Superior temporal gyrus (tissue), 1 donor: ENCODE measurements at regions not wholly inside any gene's neighbourhood (a gene's known extent, or its start where the extent isn't known, plus 50 kb on each side); places are given as distances from the start of the nearest gene placed in this dataset.

ENCODE experiments used
- DNase-seq: peaks from one replicate; pipeline ENCODE4 v3.0.0-alpha.2; 2016; ENCODE audit errors: extremely low spot score

DNA sequence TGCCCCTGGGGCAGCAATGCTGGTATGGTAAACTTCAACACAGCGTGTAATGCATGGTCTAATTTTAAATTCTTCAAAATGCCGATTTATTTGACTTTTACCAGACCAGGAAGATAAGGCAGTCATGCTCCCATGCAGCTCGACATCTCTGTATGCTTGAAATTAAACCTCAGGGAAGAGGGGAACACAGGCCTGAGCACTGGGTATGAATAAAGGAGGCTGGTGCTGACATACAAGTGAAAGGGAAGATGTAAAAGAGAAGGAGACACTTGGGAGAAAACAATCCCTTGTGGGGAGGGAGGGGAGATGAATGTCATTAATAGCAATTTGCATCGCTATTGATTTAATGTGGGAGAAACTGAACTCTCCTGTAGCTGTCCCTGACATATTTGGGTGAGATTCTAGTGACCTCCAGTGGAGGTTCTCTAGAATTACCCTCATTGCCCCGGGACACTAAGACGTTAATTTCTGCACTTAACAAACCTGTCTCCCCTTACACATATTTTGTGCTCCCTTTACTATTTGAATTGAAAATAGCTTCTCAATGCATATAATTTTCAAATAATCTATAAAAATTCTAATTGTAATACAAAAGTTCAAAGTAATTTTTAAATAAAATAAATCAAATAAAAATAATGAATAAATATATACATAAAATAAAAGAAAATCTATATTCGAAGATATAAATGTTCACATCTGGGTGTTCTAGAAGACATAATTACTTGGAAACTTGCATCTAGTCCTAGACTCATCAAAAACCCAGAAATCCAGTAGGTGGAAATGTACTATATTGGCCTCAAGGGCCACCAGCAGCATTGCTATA, 283.1 kb downstream of the LMX1A start:
- DNase-seq: peak; percentile 94

DNA sequence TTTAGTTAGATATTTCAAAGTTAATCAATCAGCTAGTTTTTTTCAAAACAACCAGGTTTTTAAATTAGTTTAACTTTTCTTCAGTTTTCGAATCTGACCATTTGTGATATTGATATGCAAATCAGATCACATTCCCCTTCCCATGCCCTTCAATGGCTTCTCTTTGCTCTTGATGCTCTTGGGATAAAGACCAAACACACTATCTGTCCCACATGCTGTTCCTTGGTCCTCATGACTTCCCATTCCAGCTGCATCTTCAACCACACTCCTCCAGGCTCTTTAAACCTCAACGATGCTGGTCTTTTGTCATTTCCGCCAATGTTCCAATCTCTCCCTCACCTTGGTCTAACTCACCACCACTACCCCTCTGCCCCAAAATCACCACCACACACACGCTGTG, 285.8 kb downstream of the LMX1A start:
- no peak for DNase-seq

DNA sequence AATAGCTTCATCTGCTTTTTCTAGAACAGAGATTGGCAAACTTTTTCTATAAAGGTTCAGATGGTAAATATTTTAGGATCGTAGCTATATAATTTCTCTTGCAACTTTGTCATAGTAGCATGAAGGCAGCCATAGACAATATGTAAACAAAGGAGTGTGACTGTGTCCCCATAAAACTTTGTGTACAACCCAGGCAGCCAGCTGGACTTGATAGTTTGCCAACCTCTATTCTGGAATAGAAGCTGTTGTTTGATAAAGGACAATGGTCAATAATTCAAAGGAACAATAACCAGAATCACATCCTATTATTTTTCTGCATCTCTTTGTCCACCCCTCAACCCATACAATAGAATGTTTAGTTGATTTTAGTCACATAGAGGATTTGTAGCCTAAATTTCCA, 286.7 kb downstream of the LMX1A start:
- DNase-seq: peak; percentile 97

DNA sequence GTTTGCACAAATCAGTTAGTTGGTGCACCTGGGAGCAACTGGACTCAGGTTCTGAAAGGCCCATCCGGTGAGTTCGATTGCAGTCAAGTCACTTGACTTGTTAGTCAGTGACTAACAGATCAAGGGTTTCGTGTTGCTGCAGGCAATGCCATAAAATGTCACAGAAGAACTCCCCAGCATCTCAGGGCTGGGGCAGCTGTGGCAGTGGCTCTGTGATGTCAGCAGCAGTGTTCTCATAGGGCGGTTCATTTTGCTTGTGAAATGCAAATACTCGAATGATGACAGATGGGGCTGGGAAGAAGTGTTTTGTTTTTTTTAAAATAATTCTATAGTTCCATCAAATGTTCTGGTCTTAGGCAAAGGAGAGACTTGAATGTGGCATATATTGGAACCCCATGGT, 287.8 kb downstream of the LMX1A start:
- peak; percentile 87 for DNase-seq

DNA sequence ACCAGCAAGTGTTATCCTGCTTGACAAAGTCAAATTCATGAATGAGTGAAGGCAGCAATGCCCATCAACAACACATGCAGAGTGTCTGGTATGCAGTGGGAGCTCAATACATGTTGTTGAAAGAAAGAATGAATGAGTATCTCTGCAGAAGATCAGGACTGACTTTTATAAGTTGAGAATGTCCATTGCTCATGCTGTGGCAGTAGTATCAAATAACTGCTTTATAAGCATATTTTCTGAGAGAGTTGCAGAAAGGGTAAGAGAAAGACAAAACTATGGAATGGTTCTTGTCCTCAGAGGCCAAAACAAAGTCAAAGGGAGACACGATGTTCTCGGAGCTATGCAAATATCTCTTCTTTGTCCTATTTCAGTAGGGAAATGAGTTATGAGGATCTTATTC, 288.7 kb downstream of the LMX1A start:
- DNase-seq: peak; percentile 60

DNA sequence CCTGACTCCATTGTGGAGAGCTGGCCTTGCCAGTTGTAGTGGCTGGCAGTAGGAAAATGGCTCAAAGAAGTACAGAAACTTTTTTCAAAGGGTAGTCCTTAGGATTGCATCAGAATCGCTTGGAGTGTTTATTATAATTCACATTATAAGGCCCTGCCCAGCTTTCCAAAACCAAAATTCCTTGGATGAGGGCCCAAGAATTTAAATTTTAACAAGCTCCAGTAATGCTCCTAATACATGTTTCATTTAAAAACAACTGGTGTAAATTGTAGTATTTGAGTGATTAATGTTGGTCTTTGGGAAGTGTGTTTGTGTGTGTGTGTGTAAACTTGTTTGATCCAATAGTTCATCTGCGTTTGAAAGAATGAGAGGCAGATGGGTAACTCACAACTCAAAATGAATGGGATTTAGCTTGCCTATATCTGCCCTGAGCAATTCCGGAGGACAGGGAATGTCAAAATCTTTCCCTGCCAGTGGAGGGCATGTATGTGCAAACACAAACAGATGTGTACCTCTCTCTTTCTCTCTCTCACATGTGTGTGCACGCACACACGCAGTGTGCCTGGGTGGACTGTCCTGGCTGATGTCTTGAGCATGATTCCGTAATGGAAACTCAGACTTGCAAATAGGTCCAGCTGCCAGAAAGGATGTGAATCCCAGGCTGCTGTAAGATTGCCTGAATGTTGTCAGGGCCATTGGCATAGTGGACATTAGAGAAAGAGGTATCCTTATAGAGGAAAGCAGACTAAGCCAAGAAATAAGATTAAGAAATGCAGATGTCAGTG, 293.1 kb downstream of the LMX1A start:
- no peak for DNase-seq

DNA sequence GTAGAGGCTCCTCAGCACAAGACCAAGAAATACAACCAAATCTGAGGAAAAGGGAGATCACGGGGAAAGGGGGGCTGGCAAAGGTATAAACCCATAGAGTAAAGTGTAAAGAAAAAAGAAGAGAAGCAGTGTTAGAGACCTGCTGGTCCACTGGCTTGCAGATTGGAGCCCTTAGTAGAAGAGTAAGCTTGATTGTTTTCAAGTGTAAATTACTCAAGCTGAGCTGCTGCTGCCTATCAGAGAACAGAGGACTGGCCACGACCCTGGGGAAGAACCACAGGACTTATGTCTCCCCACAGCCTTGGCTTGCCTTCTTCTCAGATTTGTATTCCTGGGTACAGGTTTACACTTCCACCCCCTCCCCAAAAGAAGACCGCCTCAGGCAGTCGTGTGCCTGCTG, 294.2 kb downstream of the LMX1A start:
- no peak for DNase-seq

DNA sequence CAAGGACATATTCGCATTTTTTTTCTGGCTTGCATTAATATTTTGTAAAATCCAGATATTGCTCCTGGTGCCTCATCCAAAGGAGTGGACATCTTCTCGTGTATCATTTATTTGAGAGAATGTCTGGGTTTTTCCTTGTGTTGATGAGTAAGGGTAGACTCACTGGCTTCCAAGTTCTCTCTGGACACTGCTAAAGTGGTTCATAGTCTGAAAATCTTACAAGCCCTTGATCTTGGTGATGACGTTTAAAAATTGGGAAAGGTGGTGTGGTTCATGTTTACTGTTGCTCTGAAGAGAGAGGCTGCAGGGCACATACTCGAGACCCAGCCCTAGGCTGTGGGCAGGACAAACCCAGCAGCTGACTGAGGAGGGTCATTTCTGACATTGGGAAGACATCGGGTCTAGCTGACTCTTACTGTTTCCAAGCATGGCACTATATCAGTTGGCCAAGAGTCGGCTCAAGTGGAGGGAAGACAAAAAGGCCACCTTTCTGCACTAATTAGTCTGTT, 296.2 kb downstream of the LMX1A start:
- no peak for DNase-seq

DNA sequence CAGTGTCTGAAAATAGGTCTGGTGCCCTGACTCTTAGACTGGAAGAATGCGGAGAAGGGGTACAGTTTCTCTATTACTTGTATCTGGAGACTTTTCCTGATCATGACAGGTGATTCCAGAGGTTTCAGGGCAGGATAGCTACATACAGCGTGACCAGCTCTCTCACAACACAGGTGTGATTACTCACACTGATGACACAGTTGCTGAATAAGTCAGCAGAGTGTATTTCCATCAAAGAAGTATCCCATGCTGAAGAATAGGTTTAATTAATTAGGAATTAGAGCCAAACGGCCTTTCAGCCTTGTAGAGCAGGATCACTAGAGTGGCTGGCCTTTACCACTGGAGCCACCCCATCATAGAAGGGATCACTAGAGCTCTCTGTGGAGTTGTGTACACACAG, 298.6 kb downstream of the LMX1A start:
- no peak for DNase-seq

DNA sequence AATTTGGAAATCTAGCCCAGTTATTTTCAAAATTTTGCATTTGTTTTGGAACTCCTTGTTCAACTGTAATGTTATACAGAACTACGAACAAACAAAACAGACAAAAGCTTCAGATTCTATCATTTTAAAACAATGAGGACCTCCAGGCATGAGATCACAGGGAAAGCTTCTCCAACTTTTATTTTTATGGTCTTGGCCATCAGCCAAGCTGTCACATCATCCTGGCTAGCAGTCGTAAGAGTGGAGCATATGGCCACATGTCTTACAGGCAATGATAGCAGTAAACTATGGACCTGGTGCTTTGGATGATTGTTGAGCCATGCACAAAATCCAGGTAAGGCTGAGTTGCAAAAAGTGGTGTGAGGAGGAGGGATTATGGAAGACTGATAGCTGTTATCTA, 299.6 kb downstream of the LMX1A start:
- no peak for DNase-seq

DNA sequence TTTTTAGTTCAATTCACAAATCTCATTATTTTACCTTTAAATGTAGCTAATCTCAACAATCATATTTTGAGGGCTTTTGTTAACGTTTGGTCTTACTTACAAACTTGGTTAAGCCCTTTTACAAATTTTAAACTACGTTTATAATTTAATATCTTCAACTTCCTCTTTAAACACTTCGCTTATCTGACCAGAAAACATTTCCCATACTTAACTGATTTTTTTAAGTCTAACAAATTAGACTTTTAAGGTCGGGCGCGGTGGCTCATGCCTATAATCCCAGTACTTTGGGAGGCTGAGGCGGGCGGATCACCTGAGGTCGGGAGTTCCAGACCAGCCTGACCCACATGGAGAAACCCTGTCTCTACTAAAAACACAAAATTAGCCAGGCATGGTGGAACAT, 300.9 kb downstream of the LMX1A start:
- no peak for DNase-seq

DNA sequence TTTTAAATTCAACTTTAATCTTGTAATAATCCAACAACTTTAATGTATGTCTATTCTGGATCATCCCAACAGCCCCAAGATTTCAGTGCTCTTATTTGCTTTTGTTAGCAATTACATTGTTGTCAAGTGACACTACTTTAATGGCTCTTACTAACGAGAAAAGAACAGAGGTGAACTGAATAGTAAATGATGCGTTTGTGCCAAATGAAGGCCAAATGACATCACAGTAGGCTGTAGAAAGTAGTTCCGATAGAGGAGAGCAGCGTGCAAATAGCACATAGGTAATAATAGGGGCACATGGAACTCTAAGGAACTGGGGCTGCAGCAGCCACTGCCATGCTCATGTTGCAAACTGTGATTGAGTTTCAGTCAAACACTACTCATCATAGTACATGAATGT, 301.9 kb downstream of the LMX1A start:
- DNase-seq: no peak

DNA sequence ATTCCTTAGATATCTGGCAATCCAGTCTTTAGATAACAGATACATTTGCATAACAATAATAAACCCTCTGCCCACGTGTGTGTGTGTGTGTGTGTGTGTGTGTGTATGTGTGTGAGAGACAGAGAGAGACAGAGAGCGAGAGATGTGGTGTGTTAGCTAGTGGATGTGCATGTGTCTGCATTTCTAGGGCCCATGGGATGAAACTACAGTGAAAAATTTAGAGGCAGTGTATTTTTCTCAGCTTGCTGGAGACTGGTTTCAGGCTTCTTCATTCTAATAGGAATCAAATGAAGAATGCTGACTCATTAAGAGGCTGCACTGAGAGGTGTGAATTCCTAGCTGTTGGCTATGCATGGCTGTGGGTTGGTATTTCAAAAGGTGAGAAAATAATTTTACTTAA, 303.2 kb downstream of the LMX1A start:
- DNase-seq: peak; percentile 54

DNA sequence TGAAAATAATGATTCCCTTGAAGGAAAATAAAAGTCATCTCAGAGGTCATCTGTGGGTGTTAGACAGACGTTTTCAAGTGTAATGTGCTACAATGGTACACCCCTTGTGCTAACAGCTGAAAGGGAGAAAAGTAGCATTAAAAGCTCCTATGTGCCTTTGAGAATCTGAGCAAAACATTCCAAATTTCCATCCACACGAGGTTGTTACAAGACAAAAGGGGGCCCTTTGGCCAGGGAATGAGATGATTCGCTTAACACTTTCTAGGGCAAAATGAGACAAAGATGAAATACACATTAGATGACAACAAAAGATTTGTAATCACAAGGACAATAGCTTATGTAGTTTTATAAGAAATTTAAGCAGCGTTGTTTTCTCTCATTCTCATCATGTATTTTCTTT, 303.6 kb downstream of the LMX1A start:
- no peak for DNase-seq

DNA sequence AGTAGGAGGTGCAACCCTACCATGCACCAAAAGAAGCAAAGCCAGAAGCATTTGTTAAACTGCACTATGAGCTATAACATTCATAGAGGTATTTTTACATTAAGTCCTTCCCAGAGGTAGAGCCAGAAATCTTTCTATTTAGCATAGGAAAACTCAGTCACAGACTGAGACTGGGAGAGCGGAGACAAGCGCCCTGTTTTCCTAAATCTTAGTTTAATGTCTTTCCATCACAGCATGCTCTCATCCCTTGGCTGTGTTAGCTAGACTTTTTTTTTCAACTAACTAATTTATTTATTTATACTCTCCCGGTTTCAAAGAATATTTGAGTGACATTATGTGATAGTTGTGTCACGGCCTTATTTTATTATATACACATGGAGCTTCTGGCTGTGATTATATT, 304.1 kb downstream of the LMX1A start:
- no peak for DNase-seq

DNA sequence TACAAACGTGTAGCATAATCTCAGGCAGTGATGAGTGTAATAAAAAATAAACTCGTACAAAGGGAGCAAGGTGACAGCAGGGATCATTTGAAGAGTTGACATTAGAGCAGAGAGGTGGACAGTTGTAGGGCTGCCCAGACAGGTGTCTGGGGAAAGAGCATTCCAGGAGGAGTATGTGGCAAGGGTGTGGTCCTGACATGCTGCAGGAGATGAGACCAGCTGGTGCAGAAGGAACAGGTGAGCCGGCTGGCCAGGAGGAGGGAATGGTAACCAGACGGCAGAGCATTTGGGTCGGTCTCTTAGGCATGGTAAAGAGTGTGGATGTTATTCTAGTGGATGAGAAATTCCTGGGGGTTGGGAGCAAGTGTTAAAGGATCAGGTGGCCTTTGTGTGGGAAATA, 306.3 kb downstream of the LMX1A start:
- DNase-seq: no peak

DNA sequence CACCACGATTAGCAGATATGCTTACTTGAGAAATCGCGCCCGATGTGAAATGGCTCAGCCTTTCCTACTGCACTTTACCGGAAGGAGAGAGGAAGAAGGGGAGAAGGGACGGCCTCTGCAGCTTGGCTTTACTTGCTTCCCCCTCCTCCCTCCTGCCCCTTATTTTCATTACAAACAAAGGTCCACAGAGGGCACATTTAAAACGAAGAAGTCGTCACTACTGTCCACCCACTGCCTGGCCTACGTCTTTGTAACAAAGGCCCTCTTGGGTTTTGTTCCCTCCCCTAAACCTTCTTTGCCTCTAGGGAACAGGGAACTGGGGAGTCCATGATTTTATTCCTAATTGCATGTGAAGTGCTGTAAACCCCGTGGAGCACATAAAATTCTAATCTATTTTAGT, 308.5 kb downstream of the LMX1A start:
- DNase-seq: no peak

DNA sequence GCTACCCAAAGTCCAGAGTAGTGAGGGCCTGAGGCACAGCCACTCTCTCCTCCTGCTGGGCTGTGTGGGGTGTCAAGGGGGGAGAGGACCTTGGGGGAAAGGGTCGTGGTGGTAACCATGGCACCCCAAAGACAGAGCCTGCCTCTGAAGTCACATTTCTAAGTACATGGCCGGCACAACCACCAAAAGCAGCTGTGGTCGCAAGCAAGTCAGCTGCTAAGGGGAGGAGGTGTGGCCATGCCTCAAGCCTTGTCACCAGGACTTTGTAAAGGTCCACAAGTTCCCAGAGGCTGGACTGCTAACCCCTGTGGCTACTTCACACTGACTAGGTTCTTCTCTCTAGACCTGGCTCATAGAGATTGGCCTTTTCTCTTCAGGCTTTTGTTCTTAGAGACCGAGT, 310.6 kb downstream of the LMX1A start:
- no peak for DNase-seq

DNA sequence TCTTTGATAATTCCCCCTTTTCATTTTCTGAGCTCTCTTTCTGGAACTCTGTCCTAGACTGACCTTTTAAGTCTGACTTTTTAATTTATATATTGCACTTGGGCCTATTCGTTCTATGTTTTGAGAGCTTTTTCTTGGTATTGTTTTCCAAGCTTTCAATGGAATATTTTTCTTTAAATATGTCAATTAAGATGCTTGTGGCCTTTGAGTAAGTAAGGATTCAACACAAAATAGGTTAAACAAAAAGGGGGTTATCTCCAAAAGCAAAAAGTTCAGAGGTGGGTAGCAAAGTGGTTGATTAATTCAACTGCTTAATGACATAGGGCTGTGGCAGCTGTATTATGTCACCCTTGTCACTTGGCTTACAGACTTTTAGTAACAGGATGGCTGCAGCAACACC, 315.9 kb downstream of the LMX1A start:
- no peak for DNase-seq

DNA sequence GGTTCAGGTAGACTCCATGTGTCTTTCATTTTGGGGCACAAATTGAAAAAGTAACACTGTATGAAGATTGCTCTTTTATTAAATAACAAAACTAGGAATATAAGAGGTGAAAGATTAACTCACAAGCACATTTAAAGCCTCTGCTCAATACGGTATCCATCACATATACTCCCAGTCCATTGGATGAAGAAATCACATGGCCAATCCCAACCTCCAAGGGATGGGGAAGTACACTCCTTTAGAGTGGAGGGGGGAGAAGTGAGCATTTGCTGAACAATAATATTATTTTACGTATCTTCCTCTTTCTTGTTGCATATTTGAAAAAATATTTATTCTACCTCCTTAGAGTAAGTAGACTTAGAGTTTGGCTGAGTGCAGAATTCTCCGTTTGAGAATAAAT, 316.5 kb downstream of the LMX1A start:
- no peak for DNase-seq

DNA sequence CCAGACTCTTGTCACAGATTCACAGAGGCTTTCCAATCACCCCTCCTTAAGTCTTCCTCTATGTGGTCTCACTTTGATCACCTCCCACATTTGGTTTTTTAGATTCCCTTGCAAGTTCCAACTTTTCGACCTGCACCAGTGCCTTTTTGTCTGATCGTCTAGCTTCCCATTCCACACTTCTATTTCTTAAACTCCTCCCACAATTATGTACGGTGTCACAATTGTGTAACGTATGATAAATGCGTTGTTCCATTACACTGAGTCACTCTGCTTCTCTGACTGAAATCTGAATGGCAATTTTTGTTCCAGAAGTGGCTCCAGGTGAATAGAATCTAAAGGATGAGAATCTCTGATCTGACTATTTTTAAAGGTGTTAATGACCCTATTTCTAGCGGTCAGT, 320.1 kb downstream of the LMX1A start:
- no peak for DNase-seq

DNA sequence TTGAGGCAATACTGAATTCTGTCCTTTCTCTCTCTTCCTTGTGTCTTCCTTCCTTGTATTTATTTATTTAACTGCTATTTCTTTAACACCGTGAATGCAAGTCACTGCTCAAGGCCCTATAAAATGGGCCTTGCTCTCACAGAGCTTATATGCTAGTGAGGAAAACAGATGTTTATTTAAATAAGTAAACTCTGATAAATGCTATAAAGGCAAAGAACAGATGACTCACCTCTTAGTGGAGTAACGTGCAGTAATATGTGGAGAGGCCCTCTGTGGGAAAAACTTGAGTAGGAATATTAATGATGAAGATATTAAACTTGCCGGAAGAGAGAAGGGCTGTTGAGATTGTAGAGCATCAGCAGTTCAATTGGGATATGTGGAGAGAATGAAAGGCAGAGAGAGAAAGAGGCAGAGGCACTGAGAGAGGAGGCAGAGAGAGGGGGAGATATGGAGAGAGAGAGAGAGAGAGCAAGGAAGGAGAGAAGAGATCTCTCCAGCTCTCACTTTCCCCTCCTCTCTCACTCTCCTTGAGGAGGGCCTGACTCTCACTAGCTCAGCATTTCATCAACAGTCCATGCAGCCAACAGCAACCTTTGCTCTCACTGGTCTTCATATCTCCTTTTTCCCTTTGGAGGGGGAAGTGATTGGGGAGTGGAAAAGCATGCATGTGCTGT, 322.2 kb downstream of the LMX1A start:
- DNase-seq: no peak

DNA sequence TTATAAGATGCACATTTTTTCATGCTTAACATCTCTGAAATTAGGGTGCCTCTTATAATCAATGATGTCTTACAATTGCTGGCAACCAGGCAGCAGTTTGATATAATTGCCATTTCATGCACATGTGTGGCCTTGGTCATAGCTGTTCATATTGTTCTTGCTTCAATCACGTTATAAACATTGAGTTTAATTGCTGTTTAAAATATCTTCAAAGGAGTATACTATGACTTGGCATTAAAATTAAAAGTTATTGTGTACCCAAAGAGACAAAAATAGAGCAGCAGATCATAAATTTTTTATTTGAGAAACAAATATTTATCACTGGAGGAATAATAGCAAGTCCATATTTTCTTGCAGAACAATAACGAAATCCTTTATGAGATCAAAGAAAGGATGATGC, 325.5 kb downstream of the LMX1A start:
- DNase-seq: no peak
